ENCODE measurements at regions not wholly inside any gene's neighbourhood (a gene's known extent, or its start where the extent isn't known, plus 50 kb on each side); places are given as distances from the start of the nearest gene placed in this dataset.

DNA sequence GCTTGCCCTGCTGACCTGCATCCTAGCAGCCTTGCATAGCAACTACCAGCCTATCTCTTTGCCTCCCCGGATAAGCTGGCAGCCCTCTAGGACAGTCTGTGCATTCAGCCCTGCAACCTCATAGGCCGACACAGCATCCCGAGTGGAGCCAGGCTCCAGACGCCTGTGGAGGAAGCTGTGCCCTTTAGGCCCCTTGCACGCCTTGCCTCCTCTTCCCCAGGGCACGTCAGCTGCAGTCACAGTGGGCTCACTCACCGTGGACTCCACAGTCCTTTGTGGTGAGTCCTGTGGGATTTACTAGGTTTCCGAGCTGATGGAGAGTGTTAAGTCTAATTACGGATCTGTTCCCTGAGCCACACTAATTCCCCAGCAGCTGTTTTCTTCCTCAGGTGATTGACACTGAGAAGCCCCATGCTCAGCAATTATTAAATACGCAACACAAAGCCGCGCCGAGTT is 540.0 kb downstream of the TCERG1L start:
- Mint-ChIP-seq H3K4me3 (no peak overlapping the region), H3K27me3 (ENCODE audit: low read depth) (peaks cover 9% of the 10 kb centered on the region), H3K9me3 (peaks cover 30 to 35% of the 10 kb centered on the region in 2 experiments), H3K4me1 (peaks cover 4 to 11% of the 10 kb centered on the region in 2 experiments; a peak in 3 of 4 replicates), H3K27ac (no peak overlapping the region), H3K36me3 (ENCODE audit: insufficient read depth in 1 of 3, low read depth in 3 of 3) (peaks cover 12 to 16% (median 15%) of the 10 kb centered on the region in 3 experiments)
- peak overlapping the region; percentile 32; the same call in 1 of the 2 replicates for H3K14ac ChIP-seq (ENCODE audit: insufficient read depth, low read length)
- no peaks in the 10 kb centered on the region for H3K9me3 ChIP-seq (ENCODE audit: control insufficient read depth, low read depth, low read length)
- no peaks in the 10 kb centered on the region for H4K20me1 ChIP-seq (ENCODE audit: control insufficient read depth, insufficient read depth, insufficient read length)
- H3K9ac ChIP-seq (ENCODE audit: extremely low read depth, insufficient read length, low read length) = no peak overlapping the region
- no peak overlapping the region for H3K4me2 ChIP-seq (ENCODE audit: insufficient read depth, insufficient read length, low read length)
- H3K56ac ChIP-seq (ENCODE audit: insufficient read length, low read depth, low read length) = no peak overlapping the region
- H3K4ac ChIP-seq (ENCODE audit: low read depth, low read length) = no peak overlapping the region
- TF ChIP-seq, protein P1, sequence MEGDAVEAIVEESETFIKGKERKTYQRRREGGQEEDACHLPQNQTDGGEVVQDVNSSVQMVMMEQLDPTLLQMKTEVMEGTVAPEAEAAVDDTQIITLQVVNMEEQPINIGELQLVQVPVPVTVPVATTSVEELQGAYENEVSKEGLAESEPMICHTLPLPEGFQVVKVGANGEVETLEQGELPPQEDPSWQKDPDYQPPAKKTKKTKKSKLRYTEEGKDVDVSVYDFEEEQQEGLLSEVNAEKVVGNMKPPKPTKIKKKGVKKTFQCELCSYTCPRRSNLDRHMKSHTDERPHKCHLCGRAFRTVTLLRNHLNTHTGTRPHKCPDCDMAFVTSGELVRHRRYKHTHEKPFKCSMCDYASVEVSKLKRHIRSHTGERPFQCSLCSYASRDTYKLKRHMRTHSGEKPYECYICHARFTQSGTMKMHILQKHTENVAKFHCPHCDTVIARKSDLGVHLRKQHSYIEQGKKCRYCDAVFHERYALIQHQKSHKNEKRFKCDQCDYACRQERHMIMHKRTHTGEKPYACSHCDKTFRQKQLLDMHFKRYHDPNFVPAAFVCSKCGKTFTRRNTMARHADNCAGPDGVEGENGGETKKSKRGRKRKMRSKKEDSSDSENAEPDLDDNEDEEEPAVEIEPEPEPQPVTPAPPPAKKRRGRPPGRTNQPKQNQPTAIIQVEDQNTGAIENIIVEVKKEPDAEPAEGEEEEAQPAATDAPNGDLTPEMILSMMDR (conservative IDR thresholded peaks at IDR 0.05) = no peak
- H4K91ac ChIP-seq (ENCODE audit: insufficient read length, low read depth, low read length) = no peak overlapping the region
- no peak overlapping the region for H4K8ac ChIP-seq (replicated peaks; ENCODE audit: insufficient read length, low read depth, low read length)
- no peak overlapping the region for H2BK120ac ChIP-seq (ENCODE audit: low read depth, low read length, poor library complexity, severe bottlenecking)
- H2BK15ac ChIP-seq (ENCODE audit: low read depth, low read length) = no peak overlapping the region
- H2BK20ac ChIP-seq (ENCODE audit: low read depth, low read length, poor library complexity, severe bottlenecking) = no peak overlapping the region
- WGBS (ENCODE audit: extremely low coverage, insufficient read length, low lambda C conversion rate) = no CpG with 5 or more reads among the region's 13 CpGs
- no peaks in the 10 kb centered on the region for H3K23me2 ChIP-seq (ENCODE audit: insufficient read length, low read depth, low read length, poor library complexity, severe bottlenecking)
- H3T11ph ChIP-seq (ENCODE audit: low read length) = no peak overlapping the region
- no peak overlapping the region for H3K27ac ChIP-seq (ENCODE audit: insufficient read length, low read depth, low read length)
- DNase-seq = no peak
- H3K18ac ChIP-seq (ENCODE audit: insufficient read length, low read depth, low read length) = no peak overlapping the region
- H3K23ac ChIP-seq (ENCODE audit: insufficient read length, low read depth, low read length) = no peak overlapping the region
- no peaks in the 10 kb centered on the region for H3K27me3 ChIP-seq (ENCODE audit: insufficient read depth, low read length)
- H2AK5ac ChIP-seq (ENCODE audit: insufficient read length, low read length) = no peak overlapping the region
- no peak overlapping the region for H4K5ac ChIP-seq (ENCODE audit: insufficient read length, low read depth, low read length)
- no peak overlapping the region for H2BK5ac ChIP-seq (ENCODE audit: insufficient read length, low read length)
- no peaks in the 10 kb centered on the region for H3K79me1 ChIP-seq (ENCODE audit: insufficient read depth, low read depth, low read length, poor library complexity, severe bottlenecking)
- H2AFZ ChIP-seq (ENCODE audit: low read length) = no peak overlapping the region
- H3K4me1 ChIP-seq (ENCODE audit: insufficient read depth, low read length) = no peaks in the 10 kb centered on the region
- no peaks in the 10 kb centered on the region for H3K79me2 ChIP-seq (ENCODE audit: insufficient read depth, low read length)
- no peak overlapping the region for H2BK12ac ChIP-seq (ENCODE audit: insufficient read length, low read depth, low read length)

Measured in H9 (cell line).